CD14-positive monocyte (primary cell): ENCODE measurements at regions not wholly inside any gene's neighbourhood (a gene's known extent, or its start where the extent isn't known, plus 50 kb on each side); places are given as distances from the start of the nearest gene placed in this dataset.

Experiments
- DNase-seq, 3 donors: peaks; one replicate each; pipeline ENCODE4 v3.0.0-alpha.2; 2011 to 2022
- H2AFZ ChIP-seq: 2 replicates; pipeline ENCODE4 v1.6.0; 2012; ENCODE audit warnings: mild to moderate bottlenecking, low read depth, low read length, inconsistent platforms; ENCODE audit not compliant: insufficient read depth, poor library complexity, severe bottlenecking
- H3K27ac ChIP-seq, 2 donors: 1 replicate in 1 of 2; 2 replicates in 1 of 2; pipeline ENCODE4 v1.5.1; 2012 to 2013; ENCODE audit warnings: low read length in 2 of 2, control low read depth in 1 of 2, inconsistent platforms in 1 of 2, low read depth in 1 of 2, mild to moderate bottlenecking in 1 of 2
- H3K27me3 ChIP-seq, 2 donors: one replicate each; pipeline versions ENCODE4 v1.6.0 to v1.6.1; 2011 to 2013; ENCODE audit warnings: low read length in 2 of 2; ENCODE audit not compliant: control insufficient read depth in 2 of 2, insufficient read depth in 2 of 2
- H3K36me3 ChIP-seq, 2 donors: replicated peaks in 1 of 2; 1 replicate in 1 of 2; 2 replicates in 1 of 2; pipeline versions ENCODE4 v1.5.1 to v1.6.1; 2012 to 2013; ENCODE audit warnings: low read length in 2 of 2, control low read depth in 1 of 2, inconsistent platforms in 1 of 2, mild to moderate bottlenecking in 1 of 2; ENCODE audit not compliant: insufficient read depth in 2 of 2, control insufficient read depth in 1 of 2
- H3K4me1 ChIP-seq, 2 donors: 1 replicate in 1 of 2; 2 replicates in 1 of 2; pipeline versions ENCODE4 v1.5.1 to v1.6.1; 2012 to 2013; ENCODE audit warnings: low read length in 2 of 2, control low read depth in 1 of 2, inconsistent platforms in 1 of 2, mild to moderate bottlenecking in 1 of 2, moderate library complexity in 1 of 2; ENCODE audit not compliant: insufficient read depth in 2 of 2, control insufficient read depth in 1 of 2
- H3K4me2 ChIP-seq: replicated peaks from 2 replicates; pipeline ENCODE3; 2012; ENCODE audit warnings: low read length, moderate library complexity, mild to moderate bottlenecking; ENCODE audit not compliant: poor library complexity, severe bottlenecking; ENCODE audit errors: extremely low read depth
- H3K4me3 ChIP-seq, 3 experiments: fragments of 200-600 bp in 1 of 3; sonication (generic) in 1 of 3; replicated peaks in 1 of 3; 1 replicate in 2 of 3; 2 replicates in 1 of 3; pipeline ENCODE4 v1.5.1; 2011 to 2013; ENCODE audit warnings: low read length in 3 of 3, mild to moderate bottlenecking in 3 of 3, control low read depth in 2 of 3, low read depth in 2 of 3, inconsistent platforms in 1 of 3, moderate library complexity in 1 of 3
- H3K79me2 ChIP-seq: 2 replicates; pipeline ENCODE4 v1.6.0; 2012; ENCODE audit warnings: mild to moderate bottlenecking, control low read depth, inconsistent platforms, low read length, moderate library complexity; ENCODE audit not compliant: insufficient read depth
- H3K9ac ChIP-seq: 2 replicates; pipeline ENCODE4 v1.6.0; 2017; ENCODE audit warnings: low read length, mild to moderate bottlenecking; ENCODE audit not compliant: insufficient read depth, poor library complexity, severe bottlenecking
- H3K9me3 ChIP-seq, 2 donors: replicated peaks in 1 of 2; 1 replicate in 1 of 2; 2 replicates in 1 of 2; pipeline versions ENCODE4 v1.5.1 to v1.6.1; 2012 to 2013; ENCODE audit warnings: low read length in 2 of 2, control low read depth in 1 of 2; ENCODE audit not compliant: control insufficient read depth in 1 of 2, insufficient read depth in 1 of 2
- H4K20me1 ChIP-seq: 2 replicates; pipeline ENCODE4 v1.6.0; 2012; ENCODE audit warnings: mild to moderate bottlenecking, low read length, control low read depth, moderate library complexity; ENCODE audit not compliant: insufficient read depth
- H3K27ac Mint-ChIP-seq, 7 donors: one replicate each; pipeline ENCODE4 v1.8.0; 2020; ENCODE audit warnings: mild to moderate bottlenecking in 7 of 7, mixed read lengths in 7 of 7, moderate library complexity in 6 of 7, inconsistent platforms in 2 of 7
- H3K27me3 Mint-ChIP-seq, 3 donors: one replicate each; pipeline ENCODE4 v1.8.0; 2021 to 2022; ENCODE audit warnings: low read depth in 3 of 3, mild to moderate bottlenecking in 3 of 3, mixed read lengths in 3 of 3, moderate library complexity in 3 of 3, inconsistent platforms in 1 of 3
- H3K36me3 Mint-ChIP-seq, 2 donors: one replicate each; pipeline ENCODE4 v1.8.0; 2020; ENCODE audit warnings: mixed read lengths in 2 of 2, inconsistent platforms in 1 of 2, mild to moderate bottlenecking in 1 of 2
- H3K4me1 Mint-ChIP-seq: one replicate; pipeline ENCODE4 v1.8.0; 2020; ENCODE audit warnings: mild to moderate bottlenecking, mixed read lengths
- H3K4me3 Mint-ChIP-seq, 2 donors: one replicate each; pipeline ENCODE4 v1.8.0; 2020; ENCODE audit warnings: mild to moderate bottlenecking in 2 of 2, mixed read lengths in 2 of 2, moderate library complexity in 1 of 2
- H3K9me3 Mint-ChIP-seq, 7 donors: one replicate each; pipeline ENCODE4 v1.8.0; 2020 to 2022; ENCODE audit warnings: mixed read lengths in 7 of 7, mild to moderate bottlenecking in 6 of 7, moderate library complexity in 6 of 7, inconsistent platforms in 2 of 7
- WGBS: methylation state at CpG from one replicate; pipeline ENCODE4 v1.1.5; 2013; ENCODE audit warnings: missing lambda C conversion rate; ENCODE audit not compliant: insufficient coverage; 5-methylcytosine and 5-hydroxymethylcytosine counted together
- intact Hi-C, 2 donors: fragments of 100-400 bp; cut with micrococcal nuclease; formaldehyde crosslinking; loops; one replicate each; pipeline versions ENCODE4 v1.15.0 to v1.15.1; 2023
- TF ChIP-seq, protein P1 (sequence below): fragments of 200-600 bp; IDR thresholded peaks from one replicate; pipeline ENCODE4 v1.8.0; 2022; ENCODE audit warnings: antibody characterized with exemption, mild to moderate bottlenecking

DNA sequence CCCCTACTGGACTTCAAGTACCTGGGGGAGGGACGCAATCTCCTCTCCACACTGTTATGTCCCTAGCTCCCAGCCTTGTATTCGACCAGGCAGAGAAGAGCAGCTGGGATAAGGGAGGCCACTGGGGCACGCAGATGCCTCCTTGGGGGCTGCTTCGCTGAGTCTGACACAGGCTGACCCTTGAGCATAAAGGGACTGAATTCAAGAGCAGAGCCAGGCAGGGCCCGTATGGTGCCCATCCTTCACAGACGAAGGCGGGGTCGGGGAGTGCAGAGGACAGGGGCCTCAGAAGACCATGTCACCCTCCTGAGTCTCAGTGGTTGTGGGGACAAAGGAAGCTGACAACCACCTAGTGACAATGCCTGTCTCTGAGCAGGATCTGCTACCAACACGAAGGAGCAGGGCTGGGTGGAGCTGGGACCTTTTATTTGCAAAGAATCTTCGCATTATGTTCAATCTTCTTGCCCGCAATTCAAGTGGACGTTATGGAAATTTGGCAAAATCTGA lies 124.6 kb downstream of the TUBA3C start:
- Histone ChIP-seq H3K4me3 (no peak overlapping the region), H2AFZ (no peak overlapping the region), H3K9ac (no peak overlapping the region), H3K27ac (no peak overlapping the region), H3K79me2 (no peaks in the 10 kb centered on the region), H3K9me3 (peaks cover 72 to 97% of the 10 kb centered on the region in 2 donors), H4K20me1 (no peaks in the 10 kb centered on the region), H3K27me3 (no peaks in the 10 kb centered on the region), H3K4me2 (no peak overlapping the region), H3K4me1 (no peaks in the 10 kb centered on the region), H3K36me3 (no peaks in the 10 kb centered on the region)
- no peak for DNase-seq
- intact Hi-C loops, result no loop called here
- Mint-ChIP-seq H3K4me1 (no peaks in the 10 kb centered on the region), H3K36me3 (no peaks in the 10 kb centered on the region), H3K9me3 (peaks cover 22 to 76% (median 49%) of the 10 kb centered on the region in 7 donors), H3K27ac (no peak overlapping the region), H3K4me3 (no peak overlapping the region), H3K27me3 (peaks cover 0 to 3% (median 0%) of the 10 kb centered on the region in 3 donors)
- 88% methylated on average over 11 of the region's 12 CpGs for WGBS
- TF ChIP-seq, protein P1, sequence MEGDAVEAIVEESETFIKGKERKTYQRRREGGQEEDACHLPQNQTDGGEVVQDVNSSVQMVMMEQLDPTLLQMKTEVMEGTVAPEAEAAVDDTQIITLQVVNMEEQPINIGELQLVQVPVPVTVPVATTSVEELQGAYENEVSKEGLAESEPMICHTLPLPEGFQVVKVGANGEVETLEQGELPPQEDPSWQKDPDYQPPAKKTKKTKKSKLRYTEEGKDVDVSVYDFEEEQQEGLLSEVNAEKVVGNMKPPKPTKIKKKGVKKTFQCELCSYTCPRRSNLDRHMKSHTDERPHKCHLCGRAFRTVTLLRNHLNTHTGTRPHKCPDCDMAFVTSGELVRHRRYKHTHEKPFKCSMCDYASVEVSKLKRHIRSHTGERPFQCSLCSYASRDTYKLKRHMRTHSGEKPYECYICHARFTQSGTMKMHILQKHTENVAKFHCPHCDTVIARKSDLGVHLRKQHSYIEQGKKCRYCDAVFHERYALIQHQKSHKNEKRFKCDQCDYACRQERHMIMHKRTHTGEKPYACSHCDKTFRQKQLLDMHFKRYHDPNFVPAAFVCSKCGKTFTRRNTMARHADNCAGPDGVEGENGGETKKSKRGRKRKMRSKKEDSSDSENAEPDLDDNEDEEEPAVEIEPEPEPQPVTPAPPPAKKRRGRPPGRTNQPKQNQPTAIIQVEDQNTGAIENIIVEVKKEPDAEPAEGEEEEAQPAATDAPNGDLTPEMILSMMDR, result no peak

DNA sequence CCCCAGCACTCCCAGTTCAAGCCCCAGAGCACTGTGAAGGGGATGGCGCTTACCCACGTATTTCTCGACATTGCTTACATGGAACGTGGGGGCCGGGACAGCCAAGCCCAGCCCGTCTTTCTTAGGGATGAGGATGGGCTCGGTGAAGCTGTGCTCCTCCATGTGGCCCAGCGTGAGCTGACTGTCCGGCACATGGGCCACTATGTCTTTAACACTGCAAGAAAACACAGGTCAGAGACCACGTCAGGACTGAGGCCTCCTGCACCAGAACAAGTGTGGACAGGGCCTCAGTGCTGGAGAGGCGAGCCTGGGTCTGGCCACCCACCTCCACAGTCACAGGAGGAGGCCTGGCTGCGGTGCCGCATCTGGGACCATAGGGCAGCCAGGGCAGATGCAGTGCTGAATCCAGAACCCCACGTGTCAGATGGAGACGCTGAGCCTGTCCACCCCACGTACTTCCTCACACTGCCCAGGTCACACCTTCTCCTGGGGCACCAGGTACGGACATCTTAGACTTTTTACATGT lies 125.2 kb downstream of the TUBA3C start:
- no peak for DNase-seq
- Histone ChIP-seq H3K4me2 (no peak overlapping the region), H4K20me1 (no peaks in the 10 kb centered on the region), H3K4me3 (no peak overlapping the region), H2AFZ (no peak overlapping the region), H3K4me1 (no peaks in the 10 kb centered on the region), H3K79me2 (no peaks in the 10 kb centered on the region), H3K27ac (no peak overlapping the region), H3K9me3 (peaks cover 72 to 97% of the 10 kb centered on the region in 2 donors), H3K27me3 (no peaks in the 10 kb centered on the region), H3K36me3 (no peaks in the 10 kb centered on the region), H3K9ac (no peak overlapping the region)
- H3K4me3 Mint-ChIP-seq, result no peak overlapping the region
- TF ChIP-seq, protein P1, result no peak
- H3K4me1 Mint-ChIP-seq, result no peaks in the 10 kb centered on the region
- peaks cover 23 to 74% (median 48%) of the 10 kb centered on the region in 7 donors for H3K9me3 Mint-ChIP-seq
- peaks cover 0 to 3% (median 2%) of the 10 kb centered on the region in 3 donors for H3K27me3 Mint-ChIP-seq
- no peaks in the 10 kb centered on the region for H3K36me3 Mint-ChIP-seq
- no peak overlapping the region for H3K27ac Mint-ChIP-seq
- WGBS, result 89% methylated on average over 17 of the region's 17 CpGs
- intact Hi-C loops, result no loop called here
